Ascending aorta (tissue), 2 donors: ENCODE measurements at regions not wholly inside any gene's neighbourhood (a gene's known extent, or its start where the extent isn't known, plus 50 kb on each side); places are given as distances from the start of the nearest gene placed in this dataset.

ENCODE experiments used
- DNase-seq, 2 donors: peaks; one replicate each; pipeline ENCODE4 v3.0.0-alpha.2; 2019; ENCODE audit warnings: low spot score in 2 of 2
- H3K27ac ChIP-seq, 2 donors: fragments of 200-600 bp; sonication (generic); one replicate each; pipeline ENCODE4 v1.5.1; 2016 to 2017; ENCODE audit warnings: mild to moderate bottlenecking in 1 of 2
- H3K27me3 ChIP-seq: fragments of 200-600 bp; sonication (generic); one replicate; pipeline ENCODE4 v1.5.1; 2017
- H3K36me3 ChIP-seq, 2 donors: fragments of 200-600 bp; sonication (generic); one replicate each; pipeline ENCODE4 v1.5.1; 2016
- H3K4me1 ChIP-seq, 2 donors: fragments of 200-600 bp; sonication (generic); one replicate each; pipeline ENCODE4 v1.5.1; 2016 to 2017; ENCODE audit warnings: mild to moderate bottlenecking in 1 of 2
- H3K4me3 ChIP-seq, 2 donors: fragments of 200-600 bp; sonication (generic); one replicate each; pipeline ENCODE4 v1.5.1; 2016 to 2017; ENCODE audit warnings: mild to moderate bottlenecking in 1 of 2
- H3K9me3 ChIP-seq, 2 donors: fragments of 200-600 bp; sonication (generic); one replicate each; pipeline ENCODE4 v1.5.1; 2016
- CTCF ChIP-seq, 3 experiments: fragments of 200-600 bp in 2 of 3; fragments of 450-650 bp in 1 of 3; sonication (generic) in 2 of 3; IDR thresholded peaks; one replicate each; pipeline ENCODE4 v1.5.1; 2016 to 2019; ENCODE audit warnings: antibody characterized with exemption in 3 of 3, mild to moderate bottlenecking in 1 of 3, moderate library complexity in 1 of 3
- intact Hi-C: fragments of 100-400 bp; cut with DNase I; formaldehyde crosslinking; loops from one replicate; pipeline ENCODE4 v1.15.1; 2023

DNA sequence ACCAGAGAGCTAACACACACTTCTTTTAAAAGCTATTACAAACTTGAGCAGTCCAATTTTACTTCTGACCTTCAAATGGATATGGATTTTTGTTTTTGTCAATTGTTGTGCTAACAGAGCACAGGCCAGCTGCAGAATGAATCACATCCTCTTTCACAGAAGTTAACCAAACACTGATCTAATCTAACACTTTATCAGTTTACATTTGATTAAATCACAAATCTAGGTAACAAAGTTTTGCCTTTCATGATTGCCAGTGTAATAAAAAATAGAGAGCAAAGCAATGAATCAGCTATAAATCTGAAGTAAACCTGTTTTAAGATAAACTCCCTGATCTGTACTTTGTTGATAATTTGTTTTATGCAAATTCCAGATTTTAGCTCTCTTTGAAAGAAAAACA lies 273.1 kb upstream of the RGS6 start:
- H3K4me3 ChIP-seq, result no peak overlapping the region
- H3K4me1 ChIP-seq, result peaks cover 4 to 33% of the 10 kb centered on the region in 2 donors
- peaks cover 0 to 12% of the 10 kb centered on the region in 2 donors for H3K36me3 ChIP-seq
- no peak for TF ChIP-seq CTCF (IDR thresholded peaks at IDR 0.05)
- H3K9me3 ChIP-seq, result no peaks in the 10 kb centered on the region
- intact Hi-C loops, result no loop called here
- H3K27ac ChIP-seq, result no peak overlapping the region
- no peak for DNase-seq
- H3K27me3 ChIP-seq, result no peaks in the 10 kb centered on the region

- no peak overlapping the region for H3K27ac ChIP-seq
Measured at GRCh38 chr14:71661441-71661840, 270.8 kb upstream of the RGS6 start.

DNA sequence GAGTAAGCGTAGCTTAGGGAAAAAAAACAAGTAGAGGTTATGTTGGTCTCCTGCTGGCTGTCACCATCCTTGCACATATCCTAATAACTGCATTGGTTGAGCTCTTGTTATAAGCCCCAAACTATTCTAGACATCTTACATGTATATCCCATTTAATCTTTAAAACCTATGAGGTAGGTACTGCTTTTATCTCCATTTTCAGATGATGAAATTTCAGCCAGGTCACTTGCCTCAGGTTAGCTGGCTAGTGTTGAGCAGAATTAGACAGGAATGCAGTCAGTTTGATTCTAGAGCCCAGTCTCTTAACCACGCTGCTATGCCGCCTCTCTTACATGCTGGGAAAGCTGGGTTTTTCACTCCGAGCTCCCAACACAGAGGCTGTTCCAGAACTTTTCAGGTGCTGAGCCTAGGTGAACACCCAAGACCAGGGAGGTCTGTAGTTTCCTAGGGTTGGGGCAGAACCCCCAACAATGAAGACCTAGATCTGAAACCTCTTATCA lies 269.9 kb upstream of the RGS6 start:
- Histone ChIP-seq H3K27me3 (no peaks in the 10 kb centered on the region), H3K36me3 (peaks cover 0 to 12% of the 10 kb centered on the region in 2 donors), H3K9me3 (no peaks in the 10 kb centered on the region), H3K27ac (no peak overlapping the region), H3K4me1 (peaks cover 4 to 25% of the 10 kb centered on the region in 2 donors), H3K4me3 (no peak overlapping the region)
- intact Hi-C loops, result no loop called here
- no peak for TF ChIP-seq CTCF (IDR thresholded peaks at IDR 0.05)
- no peak for DNase-seq

More at GRCh38 chr14:71661441-71661840, 270.8 kb upstream of the RGS6 start:
- Histone ChIP-seq H3K27me3 (no peaks in the 10 kb centered on the region), H3K4me1 (peaks cover 4 to 28% of the 10 kb centered on the region in 2 donors), H3K36me3 (peaks cover 0 to 12% of the 10 kb centered on the region in 2 donors), H3K9me3 (no peaks in the 10 kb centered on the region), H3K4me3 (no peak overlapping the region)
- TF ChIP-seq CTCF (IDR thresholded peaks at IDR 0.05), result no peak
- intact Hi-C loops, result no loop called here
- no peak for DNase-seq

DNA sequence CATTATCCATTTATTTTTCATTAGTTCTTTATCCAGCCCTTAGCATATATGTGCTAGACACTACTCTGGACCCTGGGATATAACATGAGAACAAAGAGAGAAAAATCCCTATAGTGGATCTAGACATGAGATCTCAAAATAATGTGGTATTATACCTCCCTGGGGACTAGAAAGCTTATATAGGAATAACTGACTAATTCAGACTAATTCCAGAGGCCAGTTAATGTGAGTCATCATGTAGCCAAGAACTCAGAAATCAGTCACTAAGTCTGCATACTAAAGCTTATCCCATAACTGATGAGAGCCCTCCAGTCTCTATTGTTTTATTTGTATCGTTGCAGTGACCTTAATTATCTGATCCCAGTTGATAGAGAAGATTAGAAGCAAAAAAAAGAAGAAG lies 267.1 kb upstream of the RGS6 start:
- Histone ChIP-seq H3K36me3 (peaks cover 0 to 12% of the 10 kb centered on the region in 2 donors), H3K4me3 (no peak overlapping the region), H3K27me3 (no peaks in the 10 kb centered on the region), H3K27ac (no peak overlapping the region), H3K4me1 (peaks cover 0 to 24% of the 10 kb centered on the region in 2 donors), H3K9me3 (no peaks in the 10 kb centered on the region)
- TF ChIP-seq CTCF (IDR thresholded peaks at IDR 0.05), result no peak
- intact Hi-C loops, result no loop called here
- DNase-seq, result no peak

- peaks cover 0 to 21% of the 10 kb centered on the region in 2 donors for H3K4me1 ChIP-seq
- intact Hi-C loops, result no loop called here
- no peak for TF ChIP-seq CTCF (IDR thresholded peaks at IDR 0.05)
- peaks cover 0 to 12% of the 10 kb centered on the region in 2 donors for H3K36me3 ChIP-seq
- H3K4me3 ChIP-seq, result no peak overlapping the region
- no peaks in the 10 kb centered on the region for H3K27me3 ChIP-seq
- no peaks in the 10 kb centered on the region for H3K9me3 ChIP-seq
- no peak for DNase-seq
- H3K27ac ChIP-seq, result no peak overlapping the region
Measured at GRCh38 chr14:71665781-71666180, 266.4 kb upstream of the RGS6 start.
